Endothelial cell of umbilical vein (primary cell): ENCODE measurements at regions not wholly inside any gene's neighbourhood (a gene's known extent, or its start where the extent isn't known, plus 50 kb on each side); places are given as distances from the start of the nearest gene placed in this dataset.

Experiments used
- BruUV-seq: library from RNA; stranded (reverse); fragments of 400-500 nt; replicated peaks from 2 replicates; lab custom pipeline; 2021; lab: Mats Ljungman, UMichigan
- CTCF ChIA-PET: fragments of 300-600, 350-600 bp; sonication (Branson Sonifier 250); formaldehyde crosslinking; loops from one replicate; lab custom pipeline; 2021; ENCODE audit warnings: antibody characterized with exemption, inconsistent platforms; lab: Charles Lee
- POLR2A ChIA-PET: fragments of 300-600, 350-600 bp; sonication (Branson Sonifier 250); formaldehyde crosslinking; loops from one replicate; lab custom pipeline; 2021; ENCODE audit warnings: antibody characterized with exemption, inconsistent platforms; lab: Charles Lee
- DNase-seq: peaks from one replicate; pipeline ENCODE4 v3.0.0-alpha.2; 2011; ENCODE audit warnings: low read depth, low spot score
- FAIRE-seq: peaks from 2 replicates; lab custom pipeline; 2011; peaks lifted over from hg19 to GRCh38; lab: Jason Lieb, UNC
- H2AFZ ChIP-seq: 2 replicates; pipeline ENCODE4 v1.6.0; 2012; ENCODE audit warnings: low read depth, low read length, control low read depth, inconsistent platforms
- H3K27ac ChIP-seq: 2 replicates; pipeline ENCODE4 v1.5.1; 2011; ENCODE audit warnings: low read depth, mild to moderate bottlenecking, control low read depth, low read length, moderate library complexity; ENCODE audit not compliant: insufficient read depth
- H3K27me3 ChIP-seq, 2 experiments: 2 replicates each; pipeline versions ENCODE4 v1.6.0 to v1.6.1; 2011; ENCODE audit warnings: low read length in 2 of 2, mixed read lengths in 1 of 2; ENCODE audit not compliant: control insufficient read depth in 2 of 2, insufficient read depth in 2 of 2
- H3K36me3 ChIP-seq, 2 experiments: 2 replicates in 1 of 2; 3 replicates in 1 of 2; pipeline ENCODE4 v1.5.1; 2011; ENCODE audit warnings: low read length in 2 of 2, mild to moderate bottlenecking in 1 of 2, moderate library complexity in 1 of 2; ENCODE audit not compliant: control insufficient read depth in 2 of 2, insufficient read depth in 2 of 2; ENCODE audit errors: extremely low read depth in 1 of 2
- H3K4me1 ChIP-seq: 3 replicates; pipeline ENCODE4 v1.5.1; 2011; ENCODE audit warnings: mild to moderate bottlenecking, low read length; ENCODE audit not compliant: control insufficient read depth, insufficient read depth; ENCODE audit errors: extremely low read depth
- H3K4me2 ChIP-seq: 2 replicates; pipeline ENCODE4 v1.6.1; 2011; ENCODE audit warnings: low read length, control low read depth, mixed read lengths; ENCODE audit not compliant: insufficient read depth
- H3K4me3 ChIP-seq, 3 experiments: fragments of 200-600 bp in 1 of 3; sonication (generic), shearing (Covaris generic) in 1 of 3; replicated peaks in 1 of 3; 2 replicates each; pipeline ENCODE4 v1.5.1; 2011 to 2016; ENCODE audit warnings: control low read depth in 3 of 3, low read length in 3 of 3, mild to moderate bottlenecking in 2 of 3, inconsistent platforms in 1 of 3, low read depth in 1 of 3, moderate library complexity in 1 of 3; ENCODE audit not compliant: insufficient read depth in 1 of 3
- H3K79me2 ChIP-seq: 2 replicates; pipeline ENCODE4 v1.6.0; 2012; ENCODE audit warnings: low read length, inconsistent platforms; ENCODE audit not compliant: control insufficient read depth, insufficient read depth
- H3K9ac ChIP-seq: replicated peaks from 2 replicates; pipeline ENCODE3; 2011; ENCODE audit warnings: low read length, control low read depth; ENCODE audit not compliant: insufficient read depth; ENCODE audit errors: extremely low read depth
- H3K9me1 ChIP-seq: replicated peaks from 3 replicates; pipeline ENCODE4 v1.6.0; 2011; ENCODE audit warnings: mild to moderate bottlenecking, low read length; ENCODE audit not compliant: control insufficient read depth, insufficient read depth; ENCODE audit errors: extremely low read depth
- H3K9me3 ChIP-seq: replicated peaks from 2 replicates; pipeline ENCODE4 v1.5.1; 2012; ENCODE audit warnings: low read length, inconsistent platforms; ENCODE audit not compliant: control insufficient read depth, insufficient read depth
- H4K20me1 ChIP-seq: replicated peaks from 2 replicates; pipeline ENCODE3; 2011; ENCODE audit warnings: mild to moderate bottlenecking, low read length; ENCODE audit not compliant: control insufficient read depth, insufficient read depth; ENCODE audit errors: extremely low read depth
- CTCF ChIP-seq, 2 donors: IDR thresholded peaks; 1 replicate in 1 of 2; 2 replicates in 1 of 2; pipeline ENCODE4 v1.5.1; 2011; ENCODE audit warnings: low read length in 2 of 2, mild to moderate bottlenecking in 2 of 2, moderate library complexity in 2 of 2, control low read depth in 1 of 2, inconsistent platforms in 1 of 2, low read depth in 1 of 2; ENCODE audit not compliant: insufficient read depth in 1 of 2; ENCODE audit errors: extremely low read depth in 1 of 2
- EZH2 ChIP-seq: IDR thresholded peaks from 2 replicates; pipeline ENCODE4 v1.6.1; 2012; ENCODE audit warnings: borderline replicate concordance, low read depth, mild to moderate bottlenecking, moderate library complexity, low read length, inconsistent platforms; ENCODE audit not compliant: severe bottlenecking
- FOS ChIP-seq: IDR thresholded peaks from 2 replicates; pipeline ENCODE4 v1.6.1; 2011; ENCODE audit warnings: mild to moderate bottlenecking, low read length, moderate library complexity, borderline replicate concordance; ENCODE audit not compliant: insufficient read depth
- GATA2 ChIP-seq: IDR thresholded peaks from 2 replicates; pipeline ENCODE4 v1.7.0; 2011; ENCODE audit warnings: low read depth, mild to moderate bottlenecking, moderate library complexity, mixed read lengths, low read length; ENCODE audit not compliant: insufficient read length, insufficient read depth
- JUN ChIP-seq: IDR thresholded peaks from 2 replicates; pipeline ENCODE4 v1.6.1; 2011; ENCODE audit warnings: borderline replicate concordance, low read depth; ENCODE audit not compliant: insufficient read length, insufficient read depth
- MYC ChIP-seq: IDR thresholded peaks from one replicate; pipeline ENCODE4 v1.6.1; 2011; ENCODE audit warnings: mild to moderate bottlenecking, low read depth, low read length
- POLR2A ChIP-seq: IDR thresholded peaks from 2 replicates; pipeline ENCODE4 v1.6.1; 2012; ENCODE audit warnings: low read depth, mild to moderate bottlenecking, control low read depth, low read length
- POLR2AphosphoS5 ChIP-seq: IDR thresholded peaks from 2 replicates; pipeline ENCODE4 v1.6.1; 2012; ENCODE audit warnings: low read depth, mild to moderate bottlenecking, control low read depth, low read length, moderate library complexity; ENCODE audit not compliant: insufficient read depth
- dilution Hi-C: fragments of 300-500 bp; cut with MboI; formaldehyde crosslinking; loops from one replicate; pipeline ENCODE4 v1.15.0; 2019; ENCODE audit warnings: low sequenced_read_pairs; ENCODE audit not compliant: extremely low pct_ligation_motif_present
- intact Hi-C: fragments of 100-400 bp; cut with micrococcal nuclease; formaldehyde crosslinking; loops from one replicate; pipeline ENCODE4 v1.10.0; 2022
- TF ChIP-seq, protein P1 (sequence below): IDR thresholded peaks from 2 replicates; pipeline ENCODE4 v1.6.1; 2011; ENCODE audit not compliant: insufficient read depth, insufficient read length

- no peak for FAIRE-seq
- no TSS peak for BruUV-seq
Measured at GRCh38 chr3:80807577-80807976, 953.9 kb downstream of the GBE1 start.

More at GRCh38 chr3:80807577-80807976, 953.9 kb downstream of the GBE1 start:
- Histone ChIP-seq H3K9me1 (no peaks in the 10 kb centered on the region), H3K9me3 (no peaks in the 10 kb centered on the region), H3K4me2 (no peak overlapping the region), H3K4me1 (no peaks in the 10 kb centered on the region), H2AFZ (no peak overlapping the region), H4K20me1 (no peaks in the 10 kb centered on the region), H3K27ac (no peak overlapping the region), H3K79me2 (no peaks in the 10 kb centered on the region), H3K9ac (no peak overlapping the region), H3K36me3 (no peaks in the 10 kb centered on the region), H3K27me3 (no peaks in the 10 kb centered on the region), H3K4me3 (no peak overlapping the region)
- intact Hi-C loops: no loop called here
- no peak for TF ChIP-seq CTCF (IDR thresholded peaks at IDR 0.05; ENCODE audit: extremely low read depth in 1 of 2, insufficient read depth in 1 of 2, low read depth in 1 of 2, low read length in 2 of 2)
- no peak for TF ChIP-seq MYC
- no peak for TF ChIP-seq POLR2AphosphoS5
- TF ChIP-seq EZH2: no peak
- TF ChIP-seq JUN: no peak
- TF ChIP-seq POLR2A: no peak
- TF ChIP-seq GATA2: no peak
- TF ChIP-seq, protein P1, sequence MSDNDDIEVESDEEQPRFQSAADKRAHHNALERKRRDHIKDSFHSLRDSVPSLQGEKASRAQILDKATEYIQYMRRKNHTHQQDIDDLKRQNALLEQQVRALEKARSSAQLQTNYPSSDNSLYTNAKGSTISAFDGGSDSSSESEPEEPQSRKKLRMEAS: no peak
- TF ChIP-seq FOS: no peak
- ChIA-PET CTCF (no interaction called here), POLR2A (no interaction called here)
- no peak for DNase-seq
- dilution Hi-C loops: no loop called here
